Ishikawa (cell line): ENCODE measurements at regions not wholly inside any gene's neighbourhood (a gene's known extent, or its start where the extent isn't known, plus 50 kb on each side); places are given as distances from the start of the nearest gene placed in this dataset.

Source experiments
- EGR1 ChIP-seq: IDR thresholded peaks from 2 replicates; pipeline ENCODE4 v1.6.1; 2012
- EP300 ChIP-seq: IDR thresholded peaks from 2 replicates; pipeline ENCODE4 v1.6.1; 2012; ENCODE audit warnings: borderline replicate concordance
- TEAD4 ChIP-seq: IDR thresholded peaks from 2 replicates; pipeline ENCODE4 v1.6.1; 2012
- YY1 ChIP-seq: IDR thresholded peaks from 2 replicates; pipeline ENCODE4 v1.6.1; 2012; ENCODE audit warnings: low read depth

DNA sequence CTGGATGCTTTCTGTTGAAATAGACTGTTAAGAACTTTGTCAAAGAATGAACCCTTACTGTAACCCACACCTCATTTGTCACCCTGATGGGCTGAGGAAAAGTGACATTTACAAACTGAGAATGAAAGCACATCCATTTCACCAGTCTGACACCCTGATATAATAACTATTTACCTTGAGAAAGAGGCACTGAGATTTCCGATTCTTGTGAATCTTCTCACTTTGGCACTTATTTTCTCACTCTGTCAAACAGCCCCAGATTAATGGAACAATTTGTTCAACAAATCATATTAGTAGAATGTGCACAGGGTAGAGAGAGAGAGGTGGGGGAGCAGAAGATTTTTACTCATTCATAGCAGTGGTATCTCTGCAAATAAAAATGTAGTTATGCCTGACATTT lies 606.9 kb downstream of the MCTP2 start:
- TF ChIP-seq TEAD4 (no peak), YY1 (no peak), EP300 (no peak), EGR1 (no peak)
